ENCODE measurements at regions not wholly inside any gene's neighbourhood (a gene's known extent, or its start where the extent isn't known, plus 50 kb on each side); places are given as distances from the start of the nearest gene placed in this dataset.

- no peak for TF ChIP-seq ZNF329 (CRISPR knock-in tag; IDR thresholded peaks at IDR 0.05; ENCODE audit: low read depth)
- no peak for TF ChIP-seq MAFK (conservative IDR thresholded peaks at IDR 0.05 in 1 of 2, IDR thresholded peaks at IDR 0.05 in 1 of 2; ENCODE audit: low read length in 2 of 2)
- no peak for TF ChIP-seq CTCF (CRISPR knock-in tag; IDR thresholded peaks at IDR 0.05)
- no peak for TF ChIP-seq POLR2A (IDR thresholded peaks at IDR 0.05; ENCODE audit: insufficient read depth in 1 of 2, low read depth in 2 of 2, low read length in 2 of 2)
- TF ChIP-seq RAD21 (CRISPR knock-in tag; IDR thresholded peaks at IDR 0.05), result no peak
- TF ChIP-seq ELF4 (CRISPR knock-in tag; IDR thresholded peaks at IDR 0.05; ENCODE audit: borderline replicate concordance), result no peak
- no peak for TF ChIP-seq ZFP90 (CRISPR knock-in tag; IDR thresholded peaks at IDR 0.05; ENCODE audit: borderline replicate concordance)
- no peak for TF ChIP-seq HNRNPL (IDR thresholded peaks at IDR 0.05; ENCODE audit: low read depth, low read length)
- no peak for TF ChIP-seq POLR2AphosphoS5 (IDR thresholded peaks at IDR 0.05; ENCODE audit: low read depth, low read length)
- TF ChIP-seq NCOR1 (IDR thresholded peaks at IDR 0.05; ENCODE audit: borderline replicate concordance, low read length), result no peak
- no peak for TF ChIP-seq ZBTB3 (CRISPR knock-in tag; IDR thresholded peaks at IDR 0.05; ENCODE audit: borderline replicate concordance, low read depth)
- no peak for TF ChIP-seq MAZ (IDR thresholded peaks at IDR 0.05; ENCODE audit: borderline replicate concordance, low read depth, low read length)
- no peak for TF ChIP-seq MAZ (CRISPR knock-in tag; IDR thresholded peaks at IDR 0.05; ENCODE audit: low read depth)
- TF ChIP-seq SMC3 (IDR thresholded peaks at IDR 0.05; ENCODE audit: low read length), result no peak
- no peak for TF ChIP-seq PBX2 (CRISPR knock-in tag; IDR thresholded peaks at IDR 0.05)
These were observed 644.2 kb downstream of the MCTP2 start for GRCh38 chr15:94875550-94875949.
